NCI-H2107 treated with DMSO at 0.1 percent for 48 hours (cell line): ENCODE measurements at regions not wholly inside any gene's neighbourhood (a gene's known extent, or its start where the extent isn't known, plus 50 kb on each side); places are given as distances from the start of the nearest gene placed in this dataset.

Source experiments
- DNase-seq: peaks from one replicate; lab custom pipeline; 2025; ENCODE audit not compliant: unreplicated experiment; lab: John Stamatoyannopoulos, UW

DNA sequence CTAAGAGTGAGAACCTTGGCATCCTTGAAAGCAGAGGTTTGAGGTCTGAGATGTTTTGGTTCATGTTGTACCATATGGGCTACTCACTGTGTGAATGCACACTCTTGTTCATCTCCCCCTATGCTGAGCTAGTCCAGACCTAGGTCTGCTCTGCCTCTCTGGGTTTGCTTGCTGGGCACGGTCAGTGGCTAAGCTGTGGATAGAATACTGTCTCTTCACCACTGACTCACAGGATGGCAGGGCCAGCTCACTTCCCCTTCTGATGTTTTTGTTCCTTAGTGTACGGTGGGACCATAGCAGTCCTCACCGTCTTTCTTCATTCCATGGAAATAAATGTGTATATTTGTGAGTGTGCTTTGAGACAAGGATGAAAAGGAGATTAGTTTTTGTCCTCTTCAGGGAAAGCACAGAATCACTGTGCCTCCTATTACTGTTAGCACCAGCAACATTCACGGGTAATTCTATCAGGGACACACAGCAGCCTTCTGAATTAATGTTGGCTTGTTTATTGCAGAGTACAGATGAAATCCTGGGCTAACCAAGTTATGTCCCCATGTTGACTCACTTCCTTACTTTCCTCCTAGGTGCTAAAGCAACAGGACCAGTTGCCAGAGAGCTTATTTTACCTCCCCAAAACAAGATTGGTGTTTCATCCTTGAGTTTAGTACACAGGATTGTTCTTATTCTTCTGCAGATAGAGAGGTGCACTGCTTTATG, 56.9 kb upstream of the IVNS1ABP start:
- no peak for DNase-seq

DNA sequence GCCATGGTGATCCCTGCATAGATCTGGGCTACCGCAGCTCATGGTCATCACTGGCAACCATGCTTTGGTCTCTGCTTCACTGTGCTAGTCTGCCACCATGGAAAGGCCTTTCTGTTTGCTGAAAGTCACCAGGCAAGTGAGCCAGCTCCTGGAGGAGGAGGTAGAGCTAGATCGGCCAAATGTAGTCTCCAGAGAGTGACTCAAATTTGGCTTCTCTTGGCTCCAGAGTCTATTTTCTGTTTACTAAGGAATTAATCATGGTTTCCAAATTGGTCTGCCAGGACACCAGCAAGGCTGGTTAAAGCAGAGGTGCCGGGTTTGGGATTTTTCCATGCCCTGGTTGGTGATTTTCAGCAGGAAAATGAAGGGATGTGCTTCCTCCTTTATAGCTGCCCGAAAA, 52.7 kb upstream of the IVNS1ABP start:
- DNase-seq, result no peak

DNA sequence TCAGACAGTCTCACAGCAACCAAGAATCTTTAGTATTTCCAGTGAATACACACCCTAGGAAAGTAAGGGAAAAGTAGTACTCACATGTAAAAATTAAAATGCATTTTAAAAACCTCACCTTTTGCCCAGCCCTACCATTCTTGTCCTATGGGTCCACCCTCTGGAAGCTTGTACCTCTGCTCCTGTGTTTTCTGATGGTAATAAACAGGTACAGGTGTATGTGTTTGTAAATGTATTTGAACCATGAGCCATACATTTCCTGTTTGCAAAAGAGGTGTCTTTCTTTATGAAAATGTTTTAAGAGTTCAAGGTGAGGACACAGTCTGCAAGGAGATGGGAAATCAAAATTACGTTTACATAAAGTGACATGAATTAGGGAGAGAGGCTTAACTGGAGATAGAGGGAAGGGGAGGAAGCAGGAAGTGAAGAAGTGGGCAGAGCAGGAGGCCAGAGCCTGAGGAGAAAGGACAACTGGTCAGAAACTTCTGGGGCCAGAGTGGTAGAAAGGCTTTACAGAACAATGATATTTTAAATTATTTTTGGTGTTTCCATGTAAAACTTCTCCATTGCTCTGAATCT, 52.0 kb upstream of the IVNS1ABP start:
- no peak for DNase-seq

DNA sequence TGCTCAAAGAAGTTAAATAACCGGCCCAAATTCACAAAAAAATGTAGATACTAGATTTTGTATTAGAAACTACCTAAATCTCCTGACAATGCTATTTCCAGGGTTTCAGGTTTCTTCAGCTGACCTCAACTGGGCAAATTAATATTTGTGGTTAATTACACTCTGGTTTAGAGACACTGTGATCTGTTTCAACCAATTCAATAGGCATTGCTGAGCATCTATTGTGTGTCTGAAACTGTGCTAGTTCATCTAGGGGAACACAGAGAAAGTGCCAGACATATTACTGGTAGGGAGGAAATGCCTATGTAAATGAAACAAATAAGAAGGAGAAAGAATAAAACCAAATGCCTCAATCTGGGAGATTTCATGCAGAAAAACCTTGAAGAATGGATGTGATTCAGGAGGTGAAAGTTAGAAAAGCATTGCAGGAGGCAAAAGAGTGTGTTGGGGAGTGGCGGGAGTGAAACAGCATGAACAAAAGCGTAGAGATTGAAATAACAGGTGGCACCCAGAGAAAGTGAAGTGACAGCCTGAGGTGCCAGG, 51.3 kb upstream of the IVNS1ABP start:
- no peak for DNase-seq

DNA sequence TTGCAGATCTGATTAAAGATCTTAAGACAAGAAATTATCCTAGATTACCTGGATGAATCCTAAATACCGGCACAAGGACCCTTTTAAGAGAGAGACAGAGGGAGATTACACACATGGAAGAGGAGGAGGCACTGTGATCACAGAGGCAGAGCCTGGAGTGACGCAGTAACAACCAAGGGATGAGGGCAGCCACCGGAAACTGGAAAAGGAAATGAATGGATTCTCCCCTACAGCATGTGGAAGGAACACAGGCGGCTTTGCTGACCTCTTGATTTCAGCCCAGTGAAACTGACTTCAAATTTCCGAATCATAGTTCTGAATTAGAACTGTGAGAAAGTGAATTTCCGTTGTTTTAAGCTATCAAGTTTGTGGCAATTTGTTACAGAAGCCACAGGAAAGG, 50.2 kb upstream of the IVNS1ABP start:
- DNase-seq, result no peak
